ENCODE measurements at regions not wholly inside any gene's neighbourhood (a gene's known extent, or its start where the extent isn't known, plus 50 kb on each side); places are given as distances from the start of the nearest gene placed in this dataset.
"Not testable (repeated sequence)": the region's sequence is repeated elsewhere in the genome, so short reads cannot be mapped to it uniquely, and the experiment has no call there.

DNA sequence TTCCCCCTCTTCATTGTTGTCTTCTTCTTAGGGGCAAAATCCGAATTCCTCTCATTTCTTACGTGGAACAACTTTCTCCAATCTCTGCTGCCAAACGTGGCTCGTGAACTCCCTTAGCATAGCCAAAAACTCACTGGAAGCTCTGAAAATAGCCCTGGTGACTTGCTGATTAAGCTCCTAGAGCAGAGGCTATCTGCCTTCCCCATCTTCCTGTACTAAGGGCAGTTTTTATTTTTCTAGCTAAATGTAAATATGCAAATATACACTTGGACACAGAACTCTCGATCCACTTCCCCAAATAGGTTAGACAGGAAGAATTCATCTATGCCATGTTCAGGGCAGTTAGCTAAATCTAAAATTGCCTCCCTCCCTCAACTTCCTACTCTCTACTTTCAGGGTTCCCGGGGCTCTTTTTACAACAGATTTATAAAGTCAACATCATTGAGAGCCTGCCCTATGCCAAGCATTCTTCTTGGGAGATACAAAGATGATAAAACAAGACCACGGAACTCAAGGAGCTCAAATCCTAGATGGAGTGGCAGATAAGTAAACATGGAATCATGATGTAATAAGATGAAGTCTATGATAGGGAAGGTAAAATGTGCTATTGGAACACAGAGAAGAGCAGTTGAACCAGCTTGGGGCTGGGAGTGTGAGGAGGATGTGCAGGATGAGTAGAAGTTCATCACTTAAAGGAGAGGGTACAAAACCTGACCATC lies 59.4 kb upstream of the FMOD start:
- H3K27ac ChIP-seq (ENCODE audit: low read length in 2 of 2) = no peak overlapping the region
- peak; percentile 14 for ATAC-seq (ENCODE audit: low read depth)
- H3K9ac ChIP-seq (ENCODE audit: low read length) = peak overlapping the region; percentile 32
- H3K9me3 Mint-ChIP-seq (ENCODE audit: insufficient read depth) = peaks cover 13% of the 10 kb centered on the region
- no peak overlapping the region for H3K4me3 ChIP-seq (ENCODE audit: control extremely low read depth in 1 of 5, extremely low read depth in 1 of 5, insufficient read depth in 1 of 5, low read depth in 2 of 5, low read length in 4 of 5)
- TF ChIP-seq, protein P1, sequence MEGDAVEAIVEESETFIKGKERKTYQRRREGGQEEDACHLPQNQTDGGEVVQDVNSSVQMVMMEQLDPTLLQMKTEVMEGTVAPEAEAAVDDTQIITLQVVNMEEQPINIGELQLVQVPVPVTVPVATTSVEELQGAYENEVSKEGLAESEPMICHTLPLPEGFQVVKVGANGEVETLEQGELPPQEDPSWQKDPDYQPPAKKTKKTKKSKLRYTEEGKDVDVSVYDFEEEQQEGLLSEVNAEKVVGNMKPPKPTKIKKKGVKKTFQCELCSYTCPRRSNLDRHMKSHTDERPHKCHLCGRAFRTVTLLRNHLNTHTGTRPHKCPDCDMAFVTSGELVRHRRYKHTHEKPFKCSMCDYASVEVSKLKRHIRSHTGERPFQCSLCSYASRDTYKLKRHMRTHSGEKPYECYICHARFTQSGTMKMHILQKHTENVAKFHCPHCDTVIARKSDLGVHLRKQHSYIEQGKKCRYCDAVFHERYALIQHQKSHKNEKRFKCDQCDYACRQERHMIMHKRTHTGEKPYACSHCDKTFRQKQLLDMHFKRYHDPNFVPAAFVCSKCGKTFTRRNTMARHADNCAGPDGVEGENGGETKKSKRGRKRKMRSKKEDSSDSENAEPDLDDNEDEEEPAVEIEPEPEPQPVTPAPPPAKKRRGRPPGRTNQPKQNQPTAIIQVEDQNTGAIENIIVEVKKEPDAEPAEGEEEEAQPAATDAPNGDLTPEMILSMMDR (IDR thresholded peaks at IDR 0.05) = no peak
- TF ChIP-seq EZH2 (IDR thresholded peaks at IDR 0.05; ENCODE audit: borderline replicate concordance, insufficient read depth, low read depth, low read length, poor library complexity, severe bottlenecking) = no peak
- CTCF ChIA-PET = interaction anchor here (1.0 to 1.8 kb wide), 3 partner anchors 68 to 78 kb away, joined by 3 to 6 read pairs (median 6); no protein-coding TSS in a partner anchor
- intact Hi-C loops (cut with micrococcal nuclease) = no loop called here
- no peaks in the 10 kb centered on the region for H3K27me3 ChIP-seq (replicated peaks in 1 of 4; ENCODE audit: control extremely low read depth in 1 of 4, control insufficient read depth in 3 of 4, insufficient read depth in 4 of 4, low read length in 3 of 4)
- 20% methylated on average over 6 of the region's 7 CpGs for WGBS (ENCODE audit: insufficient coverage)
- POLR2A ChIA-PET = interaction anchor here (1.4 kb wide), 1 partner anchor 29 kb away, joined by 3 read pairs; no protein-coding TSS in a partner anchor
- H3K4me2 ChIP-seq (replicated peaks; ENCODE audit: low read depth, low read length, poor library complexity, severe bottlenecking) = peak overlapping the region; percentile 47
- H3K9me3 ChIP-seq (ENCODE audit: control extremely low read depth in 1 of 3, control insufficient read depth in 2 of 3, insufficient read depth in 1 of 3, low read length in 2 of 3) = peaks cover 0 to 18% (median 0%) of the 10 kb centered on the region in 3 donors
- H3K36me3 ChIP-seq (replicated peaks in 1 of 2; ENCODE audit: control extremely low read depth in 1 of 2, control insufficient read depth in 1 of 2, extremely low read depth in 1 of 2, insufficient read depth in 2 of 2, low read length in 1 of 2) = no peaks in the 10 kb centered on the region
- peaks cover 18 to 26% of the 10 kb centered on the region in 2 donors for H3K4me1 ChIP-seq (ENCODE audit: control insufficient read depth in 2 of 2, insufficient read depth in 2 of 2, low read length in 2 of 2)
- H3K4me1 Mint-ChIP-seq = peaks cover 20% of the 10 kb centered on the region
- no peaks in the 10 kb centered on the region for H3K79me2 ChIP-seq (ENCODE audit: control insufficient read depth, insufficient read depth, low read length)
- no peaks in the 10 kb centered on the region for H4K20me1 ChIP-seq (ENCODE audit: control insufficient read depth, insufficient read depth, low read length, poor library complexity, severe bottlenecking)
- peak; percentile 16 for DNase-seq
- no peak overlapping the region for H2AFZ ChIP-seq (ENCODE audit: insufficient read depth, low read depth, low read length, poor library complexity, severe bottlenecking)
- H3K27me3 Mint-ChIP-seq = peaks cover 11% of the 10 kb centered on the region
- H3K4me3 Mint-ChIP-seq = peak overlapping the region; percentile 53
- peak overlapping the region; percentile 0 for H3K27ac Mint-ChIP-seq

DNA sequence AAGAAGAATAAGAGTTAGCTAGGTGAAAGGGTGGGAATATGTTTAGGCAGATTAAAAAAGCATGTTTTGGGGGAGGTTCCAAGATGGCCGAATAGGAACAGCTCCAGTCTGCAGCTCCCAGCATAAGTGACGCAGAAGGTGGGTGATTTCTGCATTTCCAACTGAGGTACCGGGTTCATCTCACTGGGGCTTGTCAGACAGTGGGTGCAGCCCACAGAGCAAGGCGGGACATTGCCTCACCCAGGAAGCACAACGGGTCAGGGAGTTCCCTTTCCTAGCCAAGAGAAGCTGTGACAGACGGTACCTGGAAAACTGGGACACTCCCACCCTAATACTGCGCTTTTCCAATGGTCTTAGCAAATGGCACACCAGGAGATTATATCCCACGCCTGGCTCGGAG lies 60.5 kb upstream of the FMOD start:
- H4K20me1 ChIP-seq (ENCODE audit: control insufficient read depth, insufficient read depth, low read length, poor library complexity, severe bottlenecking); H3K4me2 ChIP-seq (replicated peaks; ENCODE audit: low read depth, low read length, poor library complexity, severe bottlenecking); H3K79me2 ChIP-seq (ENCODE audit: control insufficient read depth, insufficient read depth, low read length); H3K27me3 Mint-ChIP-seq; CTCF ChIA-PET; intact Hi-C loops (cut with micrococcal nuclease); H2AFZ ChIP-seq (ENCODE audit: insufficient read depth, low read depth, low read length, poor library complexity, severe bottlenecking); DNase-seq; H3K36me3 ChIP-seq (replicated peaks in 1 of 2; ENCODE audit: control extremely low read depth in 1 of 2, control insufficient read depth in 1 of 2, extremely low read depth in 1 of 2, insufficient read depth in 2 of 2, low read length in 1 of 2); ATAC-seq (ENCODE audit: low read depth); H3K4me3 ChIP-seq (ENCODE audit: control extremely low read depth in 1 of 5, extremely low read depth in 1 of 5, insufficient read depth in 1 of 5, low read depth in 2 of 5, low read length in 4 of 5); H3K27ac Mint-ChIP-seq; H3K27me3 ChIP-seq (replicated peaks in 1 of 4; ENCODE audit: control extremely low read depth in 1 of 4, control insufficient read depth in 3 of 4, insufficient read depth in 4 of 4, low read length in 3 of 4); H3K9ac ChIP-seq (ENCODE audit: low read length); H3K4me3 Mint-ChIP-seq; POLR2A ChIA-PET; H3K27ac ChIP-seq (ENCODE audit: low read length in 2 of 2): not testable (repeated sequence)
- H3K4me1 Mint-ChIP-seq = peaks cover 20% of the 10 kb centered on the region
- Histone ChIP-seq H3K4me1 (ENCODE audit: control insufficient read depth in 2 of 2, insufficient read depth in 2 of 2, low read length in 2 of 2) (peaks cover 18 to 26% of the 10 kb centered on the region in 2 donors), H3K9me3 (ENCODE audit: control extremely low read depth in 1 of 3, control insufficient read depth in 2 of 3, insufficient read depth in 1 of 3, low read length in 2 of 3) (peaks cover 0 to 18% (median 0%) of the 10 kb centered on the region in 3 donors)
- H3K9me3 Mint-ChIP-seq (ENCODE audit: insufficient read depth) = peaks cover 13% of the 10 kb centered on the region
- WGBS (ENCODE audit: insufficient coverage) = 99% methylated on average over 5 of the region's 9 CpGs

Data from B cell (primary cell).